Lower leg skin (tissue), 4 donors: ENCODE measurements at regions not wholly inside any gene's neighbourhood (a gene's known extent, or its start where the extent isn't known, plus 50 kb on each side); places are given as distances from the start of the nearest gene placed in this dataset.

Experiments
- DNase-seq, 2 donors: peaks; one replicate each; pipeline ENCODE4 v3.0.0-alpha.2; 2019; ENCODE audit warnings: low spot score in 2 of 2
- H3K4me3 ChIP-seq: fragments of 200-600 bp; sonication (generic); 2 replicates; pipeline ENCODE4 v1.5.1; 2017; ENCODE audit warnings: mild to moderate bottlenecking, low read depth; ENCODE audit not compliant: poor library complexity, severe bottlenecking
- POLR2A ChIP-seq, 2 donors: fragments of 450-650 bp; IDR thresholded peaks; one replicate each; pipeline ENCODE4 v1.6.1; 2016 to 2017; ENCODE audit warnings: antibody characterized with exemption in 2 of 2, mild to moderate bottlenecking in 1 of 2, moderate library complexity in 1 of 2
- WGBS, 2 donors: methylation state at CpG; one replicate each; pipeline ENCODE4 v1.1.5; 2018; 5-methylcytosine and 5-hydroxymethylcytosine counted together
- intact Hi-C: fragments of 100-400 bp; cut with DNase I; formaldehyde crosslinking; loops from one replicate; pipeline ENCODE4 v1.15.0; 2023; ENCODE audit warnings: low total_unique reads
- TF ChIP-seq, protein P1 (sequence below), 3 donors: fragments of 450-650 bp; IDR thresholded peaks; one replicate each; pipeline ENCODE4 v1.5.1; 2016; ENCODE audit warnings: antibody characterized with exemption in 3 of 3, mild to moderate bottlenecking in 3 of 3, moderate library complexity in 2 of 3

DNA sequence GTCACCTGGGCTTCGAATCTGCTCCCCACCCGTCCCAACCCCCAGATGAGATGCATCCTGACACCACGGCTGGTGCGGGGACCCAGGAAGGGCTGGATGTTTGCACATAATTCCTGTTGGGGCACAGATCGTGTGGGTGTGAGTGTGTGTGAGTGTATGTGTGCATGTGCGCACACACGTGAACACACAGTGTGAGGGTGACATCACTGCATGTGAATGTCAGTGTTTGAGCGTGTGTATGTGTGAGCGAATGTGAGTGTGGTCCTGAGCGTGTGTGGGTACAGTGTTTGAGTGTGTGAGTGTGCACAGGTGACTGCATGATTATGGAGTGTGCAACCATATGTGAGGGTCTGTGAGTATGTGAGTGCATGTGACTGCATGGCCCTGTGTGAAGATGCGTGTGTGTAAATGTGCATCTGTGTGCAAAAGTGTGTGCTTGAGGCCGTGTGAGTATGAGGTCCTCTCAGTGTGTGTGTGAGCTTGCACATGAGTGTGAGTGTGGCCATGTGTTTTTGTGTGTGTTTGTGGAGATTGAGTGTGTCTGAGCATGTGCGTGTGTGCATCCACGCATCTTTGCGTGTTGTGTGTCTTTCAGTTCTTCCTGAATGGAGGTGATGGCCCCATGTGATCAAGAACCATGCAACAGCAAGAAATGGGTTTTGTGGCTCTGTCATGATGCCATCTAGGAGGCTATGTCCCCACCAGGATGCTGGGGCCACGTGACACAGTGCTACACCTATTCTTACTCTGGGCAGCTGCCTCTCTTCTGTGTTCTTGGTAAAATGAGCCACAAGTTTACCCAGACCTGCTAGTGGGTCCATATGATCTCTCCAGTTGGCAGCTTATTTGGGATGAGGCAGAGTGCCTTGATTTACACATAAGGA, 70.5 kb upstream of the GCSH start:
- TF ChIP-seq, protein P1, sequence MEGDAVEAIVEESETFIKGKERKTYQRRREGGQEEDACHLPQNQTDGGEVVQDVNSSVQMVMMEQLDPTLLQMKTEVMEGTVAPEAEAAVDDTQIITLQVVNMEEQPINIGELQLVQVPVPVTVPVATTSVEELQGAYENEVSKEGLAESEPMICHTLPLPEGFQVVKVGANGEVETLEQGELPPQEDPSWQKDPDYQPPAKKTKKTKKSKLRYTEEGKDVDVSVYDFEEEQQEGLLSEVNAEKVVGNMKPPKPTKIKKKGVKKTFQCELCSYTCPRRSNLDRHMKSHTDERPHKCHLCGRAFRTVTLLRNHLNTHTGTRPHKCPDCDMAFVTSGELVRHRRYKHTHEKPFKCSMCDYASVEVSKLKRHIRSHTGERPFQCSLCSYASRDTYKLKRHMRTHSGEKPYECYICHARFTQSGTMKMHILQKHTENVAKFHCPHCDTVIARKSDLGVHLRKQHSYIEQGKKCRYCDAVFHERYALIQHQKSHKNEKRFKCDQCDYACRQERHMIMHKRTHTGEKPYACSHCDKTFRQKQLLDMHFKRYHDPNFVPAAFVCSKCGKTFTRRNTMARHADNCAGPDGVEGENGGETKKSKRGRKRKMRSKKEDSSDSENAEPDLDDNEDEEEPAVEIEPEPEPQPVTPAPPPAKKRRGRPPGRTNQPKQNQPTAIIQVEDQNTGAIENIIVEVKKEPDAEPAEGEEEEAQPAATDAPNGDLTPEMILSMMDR (IDR thresholded peaks at IDR 0.05): no peak
- TF ChIP-seq POLR2A (IDR thresholded peaks at IDR 0.05): no peak
- intact Hi-C loops: no loop called here
- DNase-seq: no peak
- WGBS, 2 donors: 72 to 84% methylated on average over 16 of the region's 16 CpGs
- H3K4me3 ChIP-seq: no peak overlapping the region

DNA sequence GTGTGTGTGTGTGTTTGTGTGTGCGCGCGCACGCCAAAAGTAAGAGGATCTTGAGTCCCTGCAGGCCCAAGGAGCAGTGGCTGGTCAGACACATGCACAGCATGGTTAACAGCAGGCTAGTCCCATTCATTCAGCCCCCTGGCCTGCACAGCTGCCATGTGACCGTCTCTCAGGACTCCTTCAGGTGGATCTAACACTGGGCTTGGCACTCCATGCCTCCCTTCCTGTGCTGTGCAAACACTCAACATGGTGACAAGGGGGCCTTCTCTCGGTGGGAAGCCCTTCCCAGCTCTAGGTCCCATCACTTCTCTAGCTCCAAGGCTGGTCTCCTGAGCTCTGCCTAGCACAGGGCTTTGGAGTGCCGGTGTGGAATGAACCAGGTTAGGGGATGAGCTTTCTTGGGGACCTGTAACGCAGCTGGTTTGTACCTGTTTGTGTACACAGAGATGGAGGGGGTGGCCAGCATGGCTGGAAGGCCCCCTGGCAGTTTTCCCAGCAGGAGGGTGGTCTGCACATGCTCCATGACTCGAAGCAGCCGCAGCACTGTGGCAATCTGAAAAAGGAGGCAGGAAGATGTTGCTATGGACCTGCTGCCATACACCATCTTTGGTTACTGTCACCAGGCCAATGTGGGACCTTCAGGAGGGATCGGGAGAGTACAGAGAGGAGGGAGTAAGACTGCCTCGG, 69.4 kb upstream of the GCSH start:
- no peak for DNase-seq
- H3K4me3 ChIP-seq: no peak overlapping the region
- 74 to 76% methylated on average over 12 of the region's 12 CpGs for WGBS, 2 donors
- intact Hi-C loops: no loop called here
- TF ChIP-seq POLR2A (IDR thresholded peaks at IDR 0.05): no peak
- TF ChIP-seq, protein P1 (IDR thresholded peaks at IDR 0.05): no peak

DNA sequence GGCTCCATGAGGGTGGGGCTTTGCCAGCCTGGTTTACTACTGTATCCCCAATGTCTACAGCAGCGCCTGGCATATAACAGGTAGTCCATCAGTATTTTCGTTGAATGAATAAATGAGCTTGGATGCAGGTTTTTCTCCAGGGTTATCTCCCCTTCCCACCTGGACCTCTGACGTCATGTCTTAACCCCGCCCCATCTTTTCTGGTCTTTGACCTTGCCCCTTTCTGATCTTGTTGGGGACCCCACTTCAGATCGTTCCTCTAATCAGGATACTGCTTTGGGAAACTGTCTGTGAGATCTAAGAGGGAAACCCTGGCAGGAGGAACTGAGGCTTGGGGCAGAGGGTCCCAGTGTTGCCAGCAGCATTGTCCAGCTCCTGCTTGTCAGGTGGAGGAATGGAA, 68.8 kb upstream of the GCSH start:
- H3K4me3 ChIP-seq: no peak overlapping the region
- intact Hi-C loops: no loop called here
- WGBS, 2 donors: 83 to 85% methylated on average over 5 of the region's 5 CpGs
- TF ChIP-seq, protein P1 (IDR thresholded peaks at IDR 0.05): no peak
- TF ChIP-seq POLR2A (IDR thresholded peaks at IDR 0.05): no peak
- no peak for DNase-seq

DNA sequence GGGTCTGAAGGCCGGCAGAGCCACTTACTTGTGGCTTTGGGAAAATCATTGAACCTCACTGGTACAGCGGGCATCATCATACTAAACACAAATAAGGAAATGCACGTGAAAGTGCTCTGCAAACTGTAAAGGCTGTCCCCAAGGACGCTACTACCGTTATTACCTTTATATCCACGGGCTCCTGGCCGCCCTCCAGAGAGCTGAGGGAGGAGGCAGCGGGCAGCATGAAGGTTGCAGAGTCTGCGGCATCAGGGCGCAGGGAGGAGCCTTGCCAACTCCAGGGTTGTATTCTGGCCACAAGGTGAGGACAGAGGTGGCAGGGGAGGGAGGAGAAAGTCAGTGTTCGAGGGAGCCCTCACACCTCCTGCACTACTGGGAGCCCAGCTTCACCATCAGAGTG, 68.3 kb upstream of the GCSH start:
- WGBS, 2 donors: 77 to 80% methylated on average over 11 of the region's 11 CpGs
- TF ChIP-seq, protein P1 (IDR thresholded peaks at IDR 0.05): no peak
- no peak for TF ChIP-seq POLR2A (IDR thresholded peaks at IDR 0.05)
- DNase-seq: no peak
- no peak overlapping the region for H3K4me3 ChIP-seq
- intact Hi-C loops: no loop called here

DNA sequence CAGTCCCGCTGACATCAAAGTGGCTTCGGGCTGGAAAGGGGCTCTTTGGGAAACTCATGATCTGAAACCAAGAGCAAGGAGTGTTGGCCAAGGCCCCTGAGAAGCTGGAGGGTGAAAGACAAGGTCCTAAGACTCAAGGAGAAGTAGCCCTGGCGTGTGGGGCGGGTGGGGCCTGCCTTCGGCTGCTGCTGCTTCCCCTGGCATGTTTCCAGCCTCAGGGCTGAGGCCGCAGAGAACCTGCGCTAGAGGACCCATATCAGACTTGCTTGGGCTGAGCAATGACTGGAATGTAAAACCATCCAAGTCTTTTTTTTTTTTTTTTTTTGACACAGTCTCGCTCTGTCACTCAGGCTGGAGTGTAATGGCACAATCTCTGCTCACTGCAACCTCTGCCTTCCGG, 67.5 kb upstream of the GCSH start:
- 71 to 73% methylated on average over 9 of the region's 9 CpGs for WGBS, 2 donors
- DNase-seq: no peak
- intact Hi-C loops: no loop called here
- TF ChIP-seq, protein P1 (IDR thresholded peaks at IDR 0.05): no peak
- TF ChIP-seq POLR2A (IDR thresholded peaks at IDR 0.05): no peak
- H3K4me3 ChIP-seq: no peak overlapping the region
